Upper lobe of right lung (tissue), 1 donor: ENCODE measurements at regions not wholly inside any gene's neighbourhood (a gene's known extent, or its start where the extent isn't known, plus 50 kb on each side); places are given as distances from the start of the nearest gene placed in this dataset.

Experiments
- ATAC-seq: fragments of 200-7000 bp; cut with Tn5 transposase; one replicate; pipeline ENCODE4 v1.9.1; 2020; ENCODE audit warnings: mild to moderate bottlenecking, moderate library complexity
- DNase-seq: peaks from one replicate; pipeline ENCODE4 v3.0.0-alpha.2; 2020
- H3K27ac ChIP-seq: fragments of 200-600 bp; one replicate; pipeline ENCODE4 v1.8.0; 2022
- H3K27me3 ChIP-seq: fragments of 200-600 bp; one replicate; pipeline ENCODE4 v1.8.0; 2022; ENCODE audit warnings: mild to moderate bottlenecking
- H3K36me3 ChIP-seq: fragments of 200-600 bp; one replicate; pipeline ENCODE4 v1.8.0; 2022
- H3K4me1 ChIP-seq: fragments of 200-600 bp; one replicate; pipeline ENCODE4 v1.8.0; 2022
- H3K4me3 ChIP-seq: fragments of 200-600 bp; one replicate; pipeline ENCODE4 v1.8.0; 2022; ENCODE audit warnings: mild to moderate bottlenecking
- H3K9me3 ChIP-seq: fragments of 200-600 bp; one replicate; pipeline ENCODE4 v1.8.0; 2022
- intact Hi-C: fragments of 100-400 bp; cut with DNase I; formaldehyde crosslinking; loops from one replicate; pipeline ENCODE4 v1.11.0; 2022
- TF ChIP-seq, protein P1 (sequence below): fragments of 200-600 bp; IDR thresholded peaks from one replicate; pipeline ENCODE4 v1.8.0; 2022; ENCODE audit warnings: antibody characterized with exemption
- donor health status: DM: no; HTN: yes; CAD: no; lungs with severe emphysema.

DNA sequence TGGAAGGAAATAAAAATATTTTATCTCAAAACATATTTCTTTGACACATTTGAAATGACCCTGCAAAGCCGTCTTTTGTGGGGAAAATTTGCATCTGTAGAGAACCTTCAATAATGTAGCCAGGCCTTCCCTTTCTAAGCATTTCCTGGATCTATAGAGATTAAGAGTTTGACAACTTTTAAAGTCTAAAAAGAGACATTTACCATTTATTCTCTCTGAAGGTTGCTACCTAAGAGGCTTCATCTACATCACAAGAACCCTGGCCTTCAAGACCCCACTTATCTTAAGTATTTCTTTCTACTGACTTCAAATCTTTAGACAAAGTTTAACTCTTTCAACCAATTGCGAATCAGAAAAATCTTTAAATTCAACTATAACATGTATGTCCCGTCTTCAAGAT is 1639.8 kb downstream of the RPA4 start:
- no peak overlapping the region for H3K4me3 ChIP-seq
- TF ChIP-seq, protein P1, sequence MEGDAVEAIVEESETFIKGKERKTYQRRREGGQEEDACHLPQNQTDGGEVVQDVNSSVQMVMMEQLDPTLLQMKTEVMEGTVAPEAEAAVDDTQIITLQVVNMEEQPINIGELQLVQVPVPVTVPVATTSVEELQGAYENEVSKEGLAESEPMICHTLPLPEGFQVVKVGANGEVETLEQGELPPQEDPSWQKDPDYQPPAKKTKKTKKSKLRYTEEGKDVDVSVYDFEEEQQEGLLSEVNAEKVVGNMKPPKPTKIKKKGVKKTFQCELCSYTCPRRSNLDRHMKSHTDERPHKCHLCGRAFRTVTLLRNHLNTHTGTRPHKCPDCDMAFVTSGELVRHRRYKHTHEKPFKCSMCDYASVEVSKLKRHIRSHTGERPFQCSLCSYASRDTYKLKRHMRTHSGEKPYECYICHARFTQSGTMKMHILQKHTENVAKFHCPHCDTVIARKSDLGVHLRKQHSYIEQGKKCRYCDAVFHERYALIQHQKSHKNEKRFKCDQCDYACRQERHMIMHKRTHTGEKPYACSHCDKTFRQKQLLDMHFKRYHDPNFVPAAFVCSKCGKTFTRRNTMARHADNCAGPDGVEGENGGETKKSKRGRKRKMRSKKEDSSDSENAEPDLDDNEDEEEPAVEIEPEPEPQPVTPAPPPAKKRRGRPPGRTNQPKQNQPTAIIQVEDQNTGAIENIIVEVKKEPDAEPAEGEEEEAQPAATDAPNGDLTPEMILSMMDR = no peak
- no peaks in the 10 kb centered on the region for H3K36me3 ChIP-seq
- no peaks in the 10 kb centered on the region for H3K4me1 ChIP-seq
- H3K27me3 ChIP-seq = no peaks in the 10 kb centered on the region
- intact Hi-C loops = no loop called here
- no peak for ATAC-seq
- H3K9me3 ChIP-seq = no peaks in the 10 kb centered on the region
- H3K27ac ChIP-seq = no peak overlapping the region
- DNase-seq = no peak

DNA sequence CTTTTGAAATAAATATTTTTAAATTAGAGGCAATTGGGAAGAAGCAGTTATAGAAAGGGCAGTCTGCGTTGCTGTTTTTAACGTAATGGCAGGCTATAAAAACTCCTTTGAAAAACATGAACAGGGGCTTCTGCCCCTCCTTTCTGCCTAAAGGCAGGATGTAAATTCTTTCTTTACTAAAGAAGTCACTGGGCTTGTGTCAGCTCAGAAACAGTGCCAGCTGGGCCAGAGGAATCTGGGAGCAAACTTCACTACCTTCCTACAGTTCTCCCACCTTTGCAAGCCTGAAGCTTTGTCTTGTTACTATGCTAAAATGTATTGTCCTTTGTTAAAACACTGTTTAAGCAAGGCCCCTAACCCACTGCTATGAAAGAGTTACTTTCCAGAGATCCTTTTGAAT is 1664.8 kb downstream of the RPA4 start:
- Histone ChIP-seq H3K9me3 (no peaks in the 10 kb centered on the region), H3K4me3 (no peak overlapping the region), H3K27me3 (no peaks in the 10 kb centered on the region), H3K36me3 (no peaks in the 10 kb centered on the region), H3K4me1 (no peaks in the 10 kb centered on the region), H3K27ac (no peak overlapping the region)
- ATAC-seq (no peak), DNase-seq (no peak)
- intact Hi-C loops = no loop called here
- TF ChIP-seq, protein P1 = no peak

DNA sequence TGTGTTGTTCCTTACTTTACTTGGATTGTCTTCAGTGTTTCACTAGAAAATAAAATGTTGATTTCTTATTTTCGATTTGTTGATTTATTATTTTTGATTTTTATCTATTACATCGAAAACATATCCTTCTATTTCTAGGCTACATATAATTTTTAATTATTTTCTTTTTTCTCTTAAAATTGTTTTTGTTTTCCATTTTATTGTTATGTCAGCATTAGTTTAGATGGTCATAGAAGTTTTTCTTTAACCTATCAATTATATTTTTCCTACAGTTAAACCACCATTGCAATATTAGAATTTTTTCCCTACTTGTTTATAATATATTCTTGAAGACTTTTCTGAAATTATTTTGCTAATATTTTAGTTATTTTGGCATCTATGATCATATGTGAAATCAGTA is 1685.1 kb downstream of the RPA4 start:
- DNase-seq (no peak), ATAC-seq (no peak)
- H3K36me3 ChIP-seq = no peaks in the 10 kb centered on the region
- H3K4me3 ChIP-seq = no peak overlapping the region
- no peak overlapping the region for H3K27ac ChIP-seq
- H3K4me1 ChIP-seq = no peaks in the 10 kb centered on the region
- TF ChIP-seq, protein P1 = no peak
- H3K27me3 ChIP-seq = no peaks in the 10 kb centered on the region
- intact Hi-C loops = no loop called here
- H3K9me3 ChIP-seq = no peaks in the 10 kb centered on the region

GRCh38 chrX:98605941-98606340 is 1722.2 kb downstream of the RPA4 start:
- TF ChIP-seq, protein P1 = no peak
- Histone ChIP-seq H3K27ac (no peak overlapping the region), H3K4me1 (no peaks in the 10 kb centered on the region), H3K36me3 (no peaks in the 10 kb centered on the region), H3K9me3 (no peaks in the 10 kb centered on the region), H3K4me3 (no peak overlapping the region), H3K27me3 (no peaks in the 10 kb centered on the region)
- intact Hi-C loops = no loop called here
- ATAC-seq (no peak), DNase-seq (no peak)

DNA sequence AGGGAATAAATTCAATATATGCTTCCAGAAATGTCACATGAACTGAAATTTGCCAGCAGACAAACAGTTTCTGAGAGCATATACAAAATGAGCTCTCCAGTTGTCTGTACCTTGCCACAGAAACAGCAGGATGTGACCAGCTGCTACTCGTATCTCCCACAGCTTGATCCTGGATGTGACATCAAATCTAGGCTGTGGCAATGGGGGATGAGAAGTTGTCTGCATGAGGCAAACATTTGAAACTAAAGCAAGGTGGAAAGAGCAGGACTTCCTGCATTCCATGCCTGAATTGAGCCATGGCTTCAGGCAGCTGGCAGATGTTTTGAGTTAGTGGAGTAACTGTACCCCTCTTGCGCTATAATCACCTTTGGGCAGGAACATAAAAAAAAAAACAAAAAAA is 1724.0 kb downstream of the RPA4 start:
- intact Hi-C loops = no loop called here

DNA sequence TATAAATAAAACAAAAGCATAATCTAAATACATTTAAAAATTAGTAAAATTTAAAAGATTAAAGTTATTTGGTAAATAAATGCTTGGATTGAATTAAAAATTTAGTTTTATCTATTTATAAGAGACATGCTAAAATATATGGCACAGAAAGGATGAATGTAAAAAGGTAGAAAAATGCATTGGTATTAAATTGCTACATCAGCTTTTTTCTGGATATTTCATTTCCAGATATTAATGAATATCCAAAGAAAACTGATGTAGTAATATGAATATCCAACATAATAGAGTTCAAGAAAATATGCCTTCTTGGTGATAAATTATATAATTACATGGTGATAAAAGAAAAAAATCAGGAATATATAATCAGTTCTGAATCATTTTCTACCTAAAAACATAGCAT is 1743.9 kb downstream of the RPA4 start:
- H3K4me1 ChIP-seq = no peaks in the 10 kb centered on the region
- no peaks in the 10 kb centered on the region for H3K9me3 ChIP-seq
- DNase-seq (no peak), ATAC-seq (no peak)
- H3K27me3 ChIP-seq = no peaks in the 10 kb centered on the region
- TF ChIP-seq, protein P1 = no peak
- H3K27ac ChIP-seq = no peak overlapping the region
- no peak overlapping the region for H3K4me3 ChIP-seq
- H3K36me3 ChIP-seq = no peaks in the 10 kb centered on the region
- intact Hi-C loops = no loop called here

More for the DNA sequence above, 1724.0 kb downstream of the RPA4 start:
- no peak overlapping the region for H3K4me3 ChIP-seq
- H3K27ac ChIP-seq = no peak overlapping the region
- ATAC-seq (no peak), DNase-seq (no peak)
- H3K9me3 ChIP-seq = no peaks in the 10 kb centered on the region
- no peaks in the 10 kb centered on the region for H3K4me1 ChIP-seq
- TF ChIP-seq, protein P1 = no peak
- no peaks in the 10 kb centered on the region for H3K36me3 ChIP-seq
- no peaks in the 10 kb centered on the region for H3K27me3 ChIP-seq
